CD4-positive, alpha-beta T cell treated with Interleukin-15 for 1 hour (primary cell): ENCODE measurements at regions not wholly inside any gene's neighbourhood (a gene's known extent, or its start where the extent isn't known, plus 50 kb on each side); places are given as distances from the start of the nearest gene placed in this dataset.
"Not testable (repeated sequence)": the region's sequence is repeated elsewhere in the genome, so short reads cannot be mapped to it uniquely, and the experiment has no call there.

Experiments used
- DNase-seq: peaks from one replicate; pipeline ENCODE4 v3.0.0-alpha.2; 2020

GRCh38 chr11:134739136-134739535, 327.1 kb upstream of the B3GAT1 start:
- no peak for DNase-seq

GRCh38 chr11:134738581-134738980, 326.5 kb upstream of the B3GAT1 start:
- DNase-seq = no peak

- no peak for DNase-seq
Measured at GRCh38 chr11:134737563-134738510, 325.8 kb upstream of the B3GAT1 start.

- no peak for DNase-seq
Measured at GRCh38 chr11:134736251-134736947, 324.4 kb upstream of the B3GAT1 start.

GRCh38 chr11:134734894-134735293, 322.9 kb upstream of the B3GAT1 start:
- no peak for DNase-seq

- no peak for DNase-seq
Measured at GRCh38 chr11:134734141-134734845, 322.3 kb upstream of the B3GAT1 start.

- DNase-seq = no peak
Measured at GRCh38 chr11:134733646-134734045, 321.6 kb upstream of the B3GAT1 start.

- no peak for DNase-seq
Measured at GRCh38 chr11:134731213-134731961, 319.3 kb upstream of the B3GAT1 start.

GRCh38 chr11:134730561-134731212, 318.6 kb upstream of the B3GAT1 start:
- no peak for DNase-seq

- DNase-seq = no peak
Measured at GRCh38 chr11:134730101-134730500, 318.1 kb upstream of the B3GAT1 start.

- DNase-seq = no peak
Measured at GRCh38 chr11:134728186-134728585, 316.1 kb upstream of the B3GAT1 start.

GRCh38 chr11:134727636-134728035, 315.6 kb upstream of the B3GAT1 start:
- DNase-seq = no peak

- DNase-seq = no peak
Measured at GRCh38 chr11:134727204-134727603, 315.2 kb upstream of the B3GAT1 start.

- no peak for DNase-seq
Measured at GRCh38 chr11:134725716-134726639, 313.9 kb upstream of the B3GAT1 start.

- no peak for DNase-seq
Measured at GRCh38 chr11:134725211-134725610, 313.2 kb upstream of the B3GAT1 start.

- DNase-seq = no peak
Measured at GRCh38 chr11:134724779-134725140, 312.7 kb upstream of the B3GAT1 start.

- DNase-seq = no peak
Measured at GRCh38 chr11:134724106-134724778, 312.2 kb upstream of the B3GAT1 start.

GRCh38 chr11:134720691-134721070, 308.6 kb upstream of the B3GAT1 start:
- DNase-seq = not testable (repeated sequence)

GRCh38 chr11:134719940-134720690, 308.1 kb upstream of the B3GAT1 start:
- not testable (repeated sequence) for DNase-seq

GRCh38 chr11:134719397-134719796, 307.4 kb upstream of the B3GAT1 start:
- no peak for DNase-seq
